Spinal cord (tissue), 9 donors: ENCODE measurements at regions not wholly inside any gene's neighbourhood (a gene's known extent, or its start where the extent isn't known, plus 50 kb on each side); places are given as distances from the start of the nearest gene placed in this dataset.
"Not testable (repeated sequence)": the region's sequence is repeated elsewhere in the genome, so short reads cannot be mapped to it uniquely, and the experiment has no call there.

ENCODE experiments used
- DNase-seq, 6 donors: peaks; one replicate each; pipeline versions ENCODE4 v3.0.0 to v3.0.0-alpha.2; 2013 to 2015; ENCODE audit warnings: low spot score in 6 of 6, low read depth in 4 of 6
- H3K27ac ChIP-seq: one replicate; pipeline ENCODE4 v1.5.1; 2013; ENCODE audit warnings: low read depth, low read length, control low read depth
- H3K27me3 ChIP-seq: one replicate; pipeline ENCODE4 v1.6.1; 2013; ENCODE audit warnings: low read length; ENCODE audit not compliant: control insufficient read depth, insufficient read depth
- H3K36me3 ChIP-seq: one replicate; pipeline ENCODE4 v1.6.1; 2013; ENCODE audit warnings: low read length; ENCODE audit not compliant: control insufficient read depth, insufficient read depth
- H3K4me1 ChIP-seq: one replicate; pipeline ENCODE4 v1.6.1; 2013; ENCODE audit warnings: low read length; ENCODE audit not compliant: control insufficient read depth, insufficient read depth
- H3K4me3 ChIP-seq: one replicate; pipeline ENCODE4 v1.5.1; 2013; ENCODE audit warnings: low read depth, low read length, control low read depth
- H3K9me3 ChIP-seq: one replicate; pipeline ENCODE4 v1.6.1; 2013; ENCODE audit warnings: low read length; ENCODE audit not compliant: control insufficient read depth, insufficient read depth
- WGBS: methylation state at CpG from one replicate; pipeline ENCODE4 v1.1.5; 2013; ENCODE audit warnings: missing lambda C conversion rate; ENCODE audit not compliant: insufficient coverage; 5-methylcytosine and 5-hydroxymethylcytosine counted together
- donor health status: healthy.

DNA sequence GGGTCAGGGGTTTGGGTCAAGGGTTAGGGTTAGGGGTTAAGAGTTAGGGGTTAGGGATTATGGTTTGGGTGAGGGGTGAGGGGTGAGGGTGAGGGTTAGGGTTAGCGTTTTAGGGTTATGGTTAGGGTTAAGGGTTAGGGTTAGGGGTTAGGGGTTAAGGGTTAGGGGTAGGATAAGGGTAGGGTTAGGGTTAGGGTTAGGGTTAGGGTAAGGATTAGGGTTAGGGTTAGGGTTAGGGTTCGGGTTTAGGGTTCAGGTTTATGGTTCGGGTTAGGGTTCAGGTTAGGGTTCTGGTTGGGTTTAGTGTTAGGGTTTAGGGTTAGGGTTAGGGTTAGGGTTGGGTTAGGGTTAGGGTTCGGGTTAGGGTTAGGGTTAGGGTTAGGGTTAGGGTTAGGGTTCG is 213.1 kb downstream of the LMLN start:
- not testable (repeated sequence) for H3K9me3 ChIP-seq, H3K27me3 ChIP-seq, DNase-seq, H3K36me3 ChIP-seq, H3K4me3 ChIP-seq, H3K4me1 ChIP-seq, H3K27ac ChIP-seq
- 83% methylated on average over 5 of the region's 5 CpGs for WGBS

DNA sequence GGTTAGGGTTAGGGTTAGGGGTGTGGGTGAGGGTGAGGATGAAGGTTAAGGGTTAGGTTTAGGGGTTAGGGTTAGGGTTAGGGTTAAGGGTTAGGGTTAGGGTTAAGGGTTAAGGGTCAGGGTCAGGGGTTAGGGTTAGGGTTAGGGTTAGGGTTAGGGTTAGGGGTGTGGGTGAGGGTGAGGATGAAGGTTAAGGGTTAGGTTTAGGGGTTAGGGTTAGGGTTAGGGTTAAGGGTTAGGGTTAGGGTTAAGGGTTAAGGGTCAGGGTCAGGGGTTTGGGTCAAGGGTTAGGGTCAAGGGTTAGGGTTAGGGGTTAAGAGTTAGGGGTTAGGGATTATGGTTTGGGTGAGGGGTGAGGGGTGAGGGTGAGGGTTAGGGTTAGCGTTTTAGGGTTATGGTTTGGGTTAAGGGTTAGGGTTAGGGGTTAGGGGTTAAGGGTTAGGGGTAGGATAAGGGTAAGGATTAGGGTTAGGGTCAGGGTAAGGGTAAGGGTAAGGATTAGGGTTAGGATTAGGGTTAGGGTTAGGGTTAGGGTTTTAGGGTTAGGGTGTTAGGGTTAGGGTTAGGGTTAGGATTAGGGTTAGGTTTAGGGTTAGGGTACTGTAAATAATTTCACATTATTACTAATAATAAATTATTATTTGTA is 214.0 kb downstream of the LMLN start:
- H3K27me3 ChIP-seq, H3K4me1 ChIP-seq, H3K9me3 ChIP-seq, DNase-seq, H3K27ac ChIP-seq, H3K36me3 ChIP-seq, H3K4me3 ChIP-seq: not testable (repeated sequence)
- no CpG with 5 or more reads among the region's 1 CpG for WGBS
